Limb (tissue), 2 donors: ENCODE measurements at regions not wholly inside any gene's neighbourhood (a gene's known extent, or its start where the extent isn't known, plus 50 kb on each side); places are given as distances from the start of the nearest gene placed in this dataset.

Source experiments
- DNase-seq, 2 donors: peaks; one replicate each; pipeline ENCODE4 v3.0.0-alpha.2; 2016; ENCODE audit errors: extremely low spot score in 2 of 2

GRCh38 chr3:31048143-31048542 lies 153.7 kb upstream of the GADL1 start:
- DNase-seq, result no peak

- DNase-seq, result no peak
Measured at GRCh38 chr3:31050296-31050695, 155.8 kb upstream of the GADL1 start.

GRCh38 chr3:31051226-31051625 lies 156.8 kb upstream of the GADL1 start:
- no peak for DNase-seq

GRCh38 chr3:31053299-31053698 lies 158.8 kb upstream of the GADL1 start:
- DNase-seq, result no peak

- no peak for DNase-seq
Measured at GRCh38 chr3:31054032-31054431, 159.6 kb upstream of the GADL1 start.

- no peak for DNase-seq
Measured at GRCh38 chr3:31055757-31056156, 161.3 kb upstream of the GADL1 start.

GRCh38 chr3:31057891-31058290 lies 163.4 kb upstream of the GADL1 start:
- DNase-seq, result no peak

GRCh38 chr3:31064021-31064420 lies 169.6 kb upstream of the GADL1 start:
- DNase-seq, result no peak

- DNase-seq, result no peak
Measured at GRCh38 chr3:31065765-31066164, 171.3 kb upstream of the GADL1 start.

- peak; percentile 45 to 72 for DNase-seq
Measured at GRCh38 chr3:31067004-31067403, 172.5 kb upstream of the GADL1 start.

- DNase-seq, result no peak
Measured at GRCh38 chr3:31075471-31075870, 181.0 kb upstream of the GADL1 start.

- DNase-seq, result no peak
Measured at GRCh38 chr3:31075876-31076275, 181.4 kb upstream of the GADL1 start.

- no peak for DNase-seq
Measured at GRCh38 chr3:31077021-31077601, 182.7 kb upstream of the GADL1 start.

GRCh38 chr3:31077826-31078225 lies 183.4 kb upstream of the GADL1 start:
- DNase-seq, result no peak

- DNase-seq, result no peak
Measured at GRCh38 chr3:31079689-31080088, 185.2 kb upstream of the GADL1 start.

- DNase-seq, result no peak
Measured at GRCh38 chr3:31081018-31081662, 186.7 kb upstream of the GADL1 start.

- no peak for DNase-seq
Measured at GRCh38 chr3:31086148-31086547, 191.7 kb upstream of the GADL1 start.

GRCh38 chr3:31086698-31087097 lies 192.2 kb upstream of the GADL1 start:
- DNase-seq, result no peak

GRCh38 chr3:31091748-31092147 lies 197.3 kb upstream of the GADL1 start:
- no peak for DNase-seq

GRCh38 chr3:31092748-31093589 lies 198.5 kb upstream of the GADL1 start:
- no peak for DNase-seq

GRCh38 chr3:31093606-31094005 lies 199.1 kb upstream of the GADL1 start:
- DNase-seq, result no peak

- no peak for DNase-seq
Measured at GRCh38 chr3:31094048-31094447, 199.6 kb upstream of the GADL1 start.

GRCh38 chr3:31095255-31095654 lies 200.8 kb upstream of the GADL1 start:
- DNase-seq, result no peak
